Ishikawa (cell line): ENCODE measurements at regions not wholly inside any gene's neighbourhood (a gene's known extent, or its start where the extent isn't known, plus 50 kb on each side); places are given as distances from the start of the nearest gene placed in this dataset.

Experiments used
- CEBPB ChIP-seq: IDR thresholded peaks from 2 replicates; pipeline ENCODE4 v1.6.1; 2012
- CREB1 ChIP-seq: IDR thresholded peaks from 2 replicates; pipeline ENCODE4 v1.6.1; 2012; ENCODE audit warnings: low read depth
- EGR1 ChIP-seq: IDR thresholded peaks from 2 replicates; pipeline ENCODE4 v1.6.1; 2012
- EP300 ChIP-seq: IDR thresholded peaks from 2 replicates; pipeline ENCODE4 v1.6.1; 2012; ENCODE audit warnings: borderline replicate concordance
- FOXM1 ChIP-seq: IDR thresholded peaks from 2 replicates; pipeline ENCODE4 v1.6.1; 2012; ENCODE audit warnings: low read depth, borderline replicate concordance
- NFIC ChIP-seq: IDR thresholded peaks from 2 replicates; pipeline ENCODE4 v1.6.1; 2012
- RAD21 ChIP-seq: IDR thresholded peaks from 2 replicates; pipeline ENCODE4 v1.6.1; 2012; ENCODE audit warnings: low read depth
- TAF1 ChIP-seq: IDR thresholded peaks from 2 replicates; pipeline ENCODE4 v1.6.1; 2012; ENCODE audit warnings: low read depth, mild to moderate bottlenecking
- TCF12 ChIP-seq: IDR thresholded peaks from 2 replicates; pipeline ENCODE4 v1.6.1; 2012; ENCODE audit warnings: low read depth
- TEAD4 ChIP-seq: IDR thresholded peaks from 2 replicates; pipeline ENCODE4 v1.6.1; 2012
- YY1 ChIP-seq: IDR thresholded peaks from 2 replicates; pipeline ENCODE4 v1.6.1; 2012; ENCODE audit warnings: low read depth
- ZBTB7A ChIP-seq: IDR thresholded peaks from 2 replicates; pipeline ENCODE4 v1.6.1; 2012; ENCODE audit warnings: low read depth
- TF ChIP-seq, protein P1 (sequence below): IDR thresholded peaks from 2 replicates; pipeline ENCODE4 v1.6.1; 2012
- TF ChIP-seq, protein P2 (sequence below): IDR thresholded peaks from 2 replicates; pipeline ENCODE4 v1.6.1; 2012; ENCODE audit warnings: low read depth, mild to moderate bottlenecking
- TF ChIP-seq, protein P3 (sequence below): IDR thresholded peaks from 2 replicates; pipeline ENCODE4 v1.6.1; 2012

DNA sequence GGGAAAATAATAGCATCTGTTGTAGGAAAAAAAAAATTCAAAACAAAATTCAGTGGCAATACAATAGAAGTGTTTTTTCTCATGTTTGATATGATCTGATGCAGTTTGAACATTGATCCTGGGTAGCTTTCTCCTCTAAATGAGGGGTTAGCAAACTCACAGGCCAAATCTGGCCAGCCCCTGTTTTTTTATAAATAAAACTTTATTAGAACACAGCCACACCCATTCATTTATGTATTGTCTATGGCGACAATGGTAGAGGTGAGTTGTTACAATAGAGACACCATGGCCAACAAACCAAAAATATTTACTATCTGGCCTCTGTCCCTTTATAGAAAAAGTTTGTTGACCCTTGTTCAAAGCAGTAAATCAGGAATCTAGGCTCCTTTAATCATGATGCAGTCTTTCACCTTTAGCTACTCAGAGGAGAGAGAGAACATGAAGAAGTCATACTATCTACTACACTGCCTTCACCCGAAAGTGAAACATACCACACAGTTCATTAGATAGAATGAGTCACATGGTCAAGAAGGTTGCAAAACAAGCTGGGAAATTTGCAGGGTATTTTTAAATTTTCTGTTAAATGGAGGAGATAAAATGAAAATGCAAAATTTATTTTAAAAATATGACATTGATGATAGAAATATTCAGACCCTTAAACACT is 186.6 kb upstream of the MAOA start:
- TF ChIP-seq, protein P1, sequence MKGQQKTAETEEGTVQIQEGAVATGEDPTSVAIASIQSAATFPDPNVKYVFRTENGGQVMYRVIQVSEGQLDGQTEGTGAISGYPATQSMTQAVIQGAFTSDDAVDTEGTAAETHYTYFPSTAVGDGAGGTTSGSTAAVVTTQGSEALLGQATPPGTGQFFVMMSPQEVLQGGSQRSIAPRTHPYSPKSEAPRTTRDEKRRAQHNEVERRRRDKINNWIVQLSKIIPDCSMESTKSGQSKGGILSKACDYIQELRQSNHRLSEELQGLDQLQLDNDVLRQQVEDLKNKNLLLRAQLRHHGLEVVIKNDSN: no peak
- TF ChIP-seq CREB1 (no peak), TEAD4 (no peak), YY1 (no peak), TAF1 (no peak), NFIC (no peak), EP300 (no peak), TCF12 (no peak), CEBPB (no peak), ZBTB7A (no peak), RAD21 (no peak), EGR1 (no peak)
- TF ChIP-seq, protein P2, sequence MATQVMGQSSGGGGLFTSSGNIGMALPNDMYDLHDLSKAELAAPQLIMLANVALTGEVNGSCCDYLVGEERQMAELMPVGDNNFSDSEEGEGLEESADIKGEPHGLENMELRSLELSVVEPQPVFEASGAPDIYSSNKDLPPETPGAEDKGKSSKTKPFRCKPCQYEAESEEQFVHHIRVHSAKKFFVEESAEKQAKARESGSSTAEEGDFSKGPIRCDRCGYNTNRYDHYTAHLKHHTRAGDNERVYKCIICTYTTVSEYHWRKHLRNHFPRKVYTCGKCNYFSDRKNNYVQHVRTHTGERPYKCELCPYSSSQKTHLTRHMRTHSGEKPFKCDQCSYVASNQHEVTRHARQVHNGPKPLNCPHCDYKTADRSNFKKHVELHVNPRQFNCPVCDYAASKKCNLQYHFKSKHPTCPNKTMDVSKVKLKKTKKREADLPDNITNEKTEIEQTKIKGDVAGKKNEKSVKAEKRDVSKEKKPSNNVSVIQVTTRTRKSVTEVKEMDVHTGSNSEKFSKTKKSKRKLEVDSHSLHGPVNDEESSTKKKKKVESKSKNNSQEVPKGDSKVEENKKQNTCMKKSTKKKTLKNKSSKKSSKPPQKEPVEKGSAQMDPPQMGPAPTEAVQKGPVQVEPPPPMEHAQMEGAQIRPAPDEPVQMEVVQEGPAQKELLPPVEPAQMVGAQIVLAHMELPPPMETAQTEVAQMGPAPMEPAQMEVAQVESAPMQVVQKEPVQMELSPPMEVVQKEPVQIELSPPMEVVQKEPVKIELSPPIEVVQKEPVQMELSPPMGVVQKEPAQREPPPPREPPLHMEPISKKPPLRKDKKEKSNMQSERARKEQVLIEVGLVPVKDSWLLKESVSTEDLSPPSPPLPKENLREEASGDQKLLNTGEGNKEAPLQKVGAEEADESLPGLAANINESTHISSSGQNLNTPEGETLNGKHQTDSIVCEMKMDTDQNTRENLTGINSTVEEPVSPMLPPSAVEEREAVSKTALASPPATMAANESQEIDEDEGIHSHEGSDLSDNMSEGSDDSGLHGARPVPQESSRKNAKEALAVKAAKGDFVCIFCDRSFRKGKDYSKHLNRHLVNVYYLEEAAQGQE: no peak
- TF ChIP-seq, protein P3, sequence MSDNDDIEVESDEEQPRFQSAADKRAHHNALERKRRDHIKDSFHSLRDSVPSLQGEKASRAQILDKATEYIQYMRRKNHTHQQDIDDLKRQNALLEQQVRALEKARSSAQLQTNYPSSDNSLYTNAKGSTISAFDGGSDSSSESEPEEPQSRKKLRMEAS: no peak

DNA sequence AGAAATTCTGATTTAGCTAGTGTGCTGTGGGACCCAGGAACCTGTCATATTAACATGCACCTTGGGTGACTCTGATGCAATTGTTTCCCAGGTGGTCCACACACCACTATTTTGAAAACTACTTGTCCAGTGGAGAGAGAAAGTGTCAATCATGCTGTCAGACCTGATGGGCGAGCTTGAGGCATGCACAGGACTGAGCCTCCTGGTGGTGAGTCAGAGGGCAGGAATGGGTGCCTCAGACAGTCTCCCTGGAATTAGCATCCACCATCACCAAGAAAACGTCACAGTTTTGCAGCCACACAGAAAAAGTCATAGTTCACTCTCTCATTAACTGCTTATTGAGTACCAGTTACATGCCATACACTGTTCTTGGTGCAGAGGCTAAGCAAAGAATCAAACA is 181.8 kb upstream of the MAOA start:
- TF ChIP-seq CEBPB (no peak), TEAD4 (no peak), EGR1 (no peak), FOXM1 (no peak), CREB1 (no peak), NFIC (no peak), TAF1 (no peak), TCF12 (no peak), ZBTB7A (no peak), YY1 (no peak), RAD21 (no peak), EP300 (no peak)
- TF ChIP-seq, protein P1: no peak
- TF ChIP-seq, protein P2: no peak
- TF ChIP-seq, protein P3: no peak

DNA sequence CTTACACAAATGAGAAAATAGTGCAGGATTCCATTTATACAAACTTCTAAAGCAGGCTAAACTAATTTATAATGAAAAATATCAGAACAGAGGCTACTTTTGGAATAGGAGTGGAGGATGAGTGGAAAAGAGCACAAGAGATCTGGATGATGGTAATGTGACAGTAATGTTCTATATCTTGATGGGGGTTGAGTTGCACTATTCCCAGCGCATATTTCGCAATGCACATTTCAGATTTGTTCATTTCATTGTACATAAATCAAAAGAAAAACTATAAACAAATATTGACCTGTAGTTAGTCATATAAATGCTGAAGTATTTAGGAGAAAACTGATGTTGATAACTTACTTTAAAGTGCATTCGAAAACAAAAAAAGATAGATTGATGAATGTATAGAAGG is 177.0 kb upstream of the MAOA start:
- TF ChIP-seq CREB1 (no peak), EP300 (no peak), FOXM1 (no peak), TAF1 (no peak), ZBTB7A (no peak), CEBPB (no peak), RAD21 (no peak), YY1 (no peak), EGR1 (no peak), NFIC (no peak), TEAD4 (no peak), TCF12 (no peak)
- TF ChIP-seq, protein P1: no peak
- TF ChIP-seq, protein P3: no peak
- TF ChIP-seq, protein P2: no peak
